IPS-18a (cell line): ENCODE measurements at regions not wholly inside any gene's neighbourhood (a gene's known extent, or its start where the extent isn't known, plus 50 kb on each side); places are given as distances from the start of the nearest gene placed in this dataset.

Experiments used
- H3K27ac ChIP-seq: one replicate; pipeline ENCODE4 v1.5.1; 2013; ENCODE audit warnings: low read length
- H3K27me3 ChIP-seq: one replicate; pipeline ENCODE4 v1.6.1; 2013; ENCODE audit warnings: mild to moderate bottlenecking, low read length; ENCODE audit not compliant: control insufficient read depth, insufficient read depth
- H3K36me3 ChIP-seq: one replicate; pipeline ENCODE4 v1.6.1; 2013; ENCODE audit warnings: low read depth, low read length; ENCODE audit not compliant: control insufficient read depth
- H3K4me1 ChIP-seq: one replicate; pipeline ENCODE4 v1.6.1; 2013; ENCODE audit warnings: low read depth, low read length; ENCODE audit not compliant: control insufficient read depth
- H3K4me3 ChIP-seq: one replicate; pipeline ENCODE4 v1.5.1; 2013; ENCODE audit warnings: low read length
- H3K9ac ChIP-seq: one replicate; pipeline ENCODE4 v1.6.1; 2013; ENCODE audit warnings: mild to moderate bottlenecking, low read length, moderate library complexity
- H3K9me3 ChIP-seq: one replicate; pipeline ENCODE4 v1.6.1; 2013; ENCODE audit warnings: low read depth, low read length; ENCODE audit not compliant: control insufficient read depth

DNA sequence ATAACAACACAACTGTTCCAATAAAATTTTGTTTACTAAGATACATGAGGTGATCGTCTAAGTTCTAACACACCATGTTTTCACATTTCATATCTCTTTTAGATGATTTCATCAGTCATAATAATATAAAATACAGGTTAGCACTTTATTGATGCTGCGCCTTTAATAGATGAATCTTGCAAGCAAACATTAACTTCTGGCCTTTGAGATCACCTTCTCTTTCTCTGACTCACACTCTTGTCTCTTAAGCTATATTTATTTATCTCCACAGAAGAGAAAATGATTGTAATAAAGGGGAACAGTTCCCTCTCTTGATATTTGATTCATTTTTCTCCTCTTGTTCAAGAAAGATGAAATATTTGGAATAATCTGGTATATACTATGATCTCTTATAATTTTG lies 603.3 kb upstream of the POU3F3 start:
- no peaks in the 10 kb centered on the region for H3K27me3 ChIP-seq
- no peaks in the 10 kb centered on the region for H3K4me1 ChIP-seq
- H3K9me3 ChIP-seq, result no peaks in the 10 kb centered on the region
- H3K27ac ChIP-seq, result no peak overlapping the region
- H3K4me3 ChIP-seq, result no peak overlapping the region
- no peak overlapping the region for H3K9ac ChIP-seq
- no peaks in the 10 kb centered on the region for H3K36me3 ChIP-seq

DNA sequence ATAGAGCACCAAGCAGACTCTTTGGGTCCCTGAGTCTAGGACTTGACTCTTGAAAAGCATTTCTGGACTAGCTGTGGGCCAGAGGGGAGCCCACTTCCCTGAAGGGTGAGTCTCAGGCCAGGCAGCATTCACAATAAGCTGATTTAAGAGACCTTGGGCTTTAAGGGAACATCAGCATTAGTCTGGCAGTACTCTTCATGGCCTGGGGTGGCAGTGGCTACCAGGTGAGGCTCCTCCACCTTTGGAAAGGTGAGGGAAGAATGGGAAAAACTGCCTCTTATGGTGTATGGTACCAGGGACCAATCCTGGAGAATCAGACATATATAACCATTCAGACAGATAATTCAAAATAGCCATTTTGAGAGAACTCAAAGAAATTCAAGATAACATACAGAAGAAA lies 599.9 kb upstream of the POU3F3 start:
- H3K4me3 ChIP-seq, result no peak overlapping the region
- H3K36me3 ChIP-seq, result no peaks in the 10 kb centered on the region
- H3K27ac ChIP-seq, result no peak overlapping the region
- no peaks in the 10 kb centered on the region for H3K9me3 ChIP-seq
- H3K27me3 ChIP-seq, result no peaks in the 10 kb centered on the region
- no peak overlapping the region for H3K9ac ChIP-seq
- H3K4me1 ChIP-seq, result no peaks in the 10 kb centered on the region

DNA sequence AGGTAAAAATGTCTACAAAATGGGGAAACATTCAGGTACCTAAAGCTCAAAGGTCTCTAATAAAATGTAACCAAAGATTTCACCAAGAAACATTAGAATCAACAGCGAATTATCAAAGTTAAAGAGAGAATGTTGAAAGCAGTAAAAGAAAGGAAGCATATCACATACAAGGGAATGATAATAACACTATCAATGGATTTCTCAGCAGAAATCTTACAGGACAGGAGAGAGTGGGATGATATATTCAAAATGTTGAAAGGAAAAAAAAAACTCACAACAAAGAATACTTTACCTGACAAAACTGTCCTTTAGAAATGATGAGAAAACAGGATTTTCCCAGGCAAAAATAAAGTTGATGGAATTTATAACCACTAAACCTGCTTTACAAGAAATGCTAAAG lies 591.2 kb upstream of the POU3F3 start:
- H3K36me3 ChIP-seq, result no peaks in the 10 kb centered on the region
- H3K9me3 ChIP-seq, result peaks cover 13% of the 10 kb centered on the region
- H3K27ac ChIP-seq, result no peak overlapping the region
- no peaks in the 10 kb centered on the region for H3K4me1 ChIP-seq
- no peak overlapping the region for H3K4me3 ChIP-seq
- H3K27me3 ChIP-seq, result no peaks in the 10 kb centered on the region
- H3K9ac ChIP-seq, result no peak overlapping the region

DNA sequence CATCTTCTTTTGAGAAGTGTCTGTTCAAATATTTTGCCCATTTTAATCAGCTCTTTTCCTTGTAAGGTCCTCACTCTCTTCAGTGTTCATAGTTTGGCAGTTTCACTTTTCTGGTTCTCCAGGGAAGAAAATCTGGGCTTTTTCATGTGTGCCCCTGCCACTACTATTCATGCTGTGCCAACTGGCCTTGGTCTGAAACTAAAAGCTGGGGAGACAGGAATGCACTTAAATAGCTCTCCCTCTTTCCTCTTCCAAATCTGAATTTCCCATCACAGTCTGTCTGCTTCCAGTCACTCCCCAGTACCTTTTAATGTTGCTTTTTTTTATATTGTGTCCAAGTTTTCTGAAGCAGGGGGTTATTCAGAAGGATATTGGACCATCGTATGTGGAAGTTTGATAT lies 574.3 kb upstream of the POU3F3 start:
- H3K27ac ChIP-seq, result no peak overlapping the region
- H3K4me3 ChIP-seq, result no peak overlapping the region
- no peak overlapping the region for H3K9ac ChIP-seq
- H3K4me1 ChIP-seq, result no peaks in the 10 kb centered on the region
- H3K36me3 ChIP-seq, result no peaks in the 10 kb centered on the region
- H3K9me3 ChIP-seq, result no peaks in the 10 kb centered on the region
- H3K27me3 ChIP-seq, result no peaks in the 10 kb centered on the region

DNA sequence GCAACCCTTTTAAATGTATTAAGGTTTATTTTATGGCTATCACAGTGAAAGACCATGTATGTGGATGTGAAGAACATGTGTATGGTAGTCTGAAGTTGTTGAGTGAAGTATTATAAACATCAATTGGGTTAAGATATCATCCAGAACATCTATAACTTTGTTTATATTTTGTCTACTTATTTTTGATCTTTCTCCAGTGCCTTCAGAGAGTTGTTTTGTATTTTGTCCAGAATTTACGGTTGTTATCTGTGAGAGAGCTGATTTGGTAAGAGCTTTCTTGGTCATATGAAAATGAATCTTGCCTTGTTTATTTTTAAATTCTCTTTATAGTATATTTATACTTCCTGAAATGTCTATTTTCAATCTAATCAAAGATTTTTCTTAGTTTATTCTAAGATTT lies 573.7 kb upstream of the POU3F3 start:
- no peaks in the 10 kb centered on the region for H3K9me3 ChIP-seq
- H3K4me3 ChIP-seq, result no peak overlapping the region
- no peaks in the 10 kb centered on the region for H3K27me3 ChIP-seq
- H3K9ac ChIP-seq, result no peak overlapping the region
- no peak overlapping the region for H3K27ac ChIP-seq
- H3K4me1 ChIP-seq, result no peaks in the 10 kb centered on the region
- no peaks in the 10 kb centered on the region for H3K36me3 ChIP-seq

DNA sequence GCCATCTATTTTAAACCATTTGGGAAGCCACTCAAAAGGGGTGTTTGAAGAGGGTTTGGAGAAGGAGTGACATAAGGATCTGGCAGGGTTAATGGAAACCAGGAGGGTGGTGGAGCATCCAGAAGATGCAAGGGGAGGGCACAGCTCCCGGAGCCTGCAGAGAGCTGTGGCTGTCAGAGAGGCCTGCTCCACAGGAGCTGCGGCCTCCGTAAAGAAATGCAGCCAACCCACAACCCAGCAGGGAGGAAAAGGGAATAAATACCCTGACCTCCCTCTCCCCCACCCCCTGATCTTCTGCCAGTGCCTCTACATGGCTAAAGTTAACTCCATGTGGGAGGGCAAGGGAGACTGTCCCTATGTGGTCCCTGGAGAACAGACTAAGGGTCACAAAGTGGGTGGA lies 567.1 kb upstream of the POU3F3 start:
- Histone ChIP-seq H3K9me3 (no peaks in the 10 kb centered on the region), H3K27me3 (no peaks in the 10 kb centered on the region), H3K4me1 (peaks cover 23% of the 10 kb centered on the region), H3K27ac (no peak overlapping the region), H3K4me3 (no peak overlapping the region), H3K36me3 (no peaks in the 10 kb centered on the region), H3K9ac (no peak overlapping the region)

DNA sequence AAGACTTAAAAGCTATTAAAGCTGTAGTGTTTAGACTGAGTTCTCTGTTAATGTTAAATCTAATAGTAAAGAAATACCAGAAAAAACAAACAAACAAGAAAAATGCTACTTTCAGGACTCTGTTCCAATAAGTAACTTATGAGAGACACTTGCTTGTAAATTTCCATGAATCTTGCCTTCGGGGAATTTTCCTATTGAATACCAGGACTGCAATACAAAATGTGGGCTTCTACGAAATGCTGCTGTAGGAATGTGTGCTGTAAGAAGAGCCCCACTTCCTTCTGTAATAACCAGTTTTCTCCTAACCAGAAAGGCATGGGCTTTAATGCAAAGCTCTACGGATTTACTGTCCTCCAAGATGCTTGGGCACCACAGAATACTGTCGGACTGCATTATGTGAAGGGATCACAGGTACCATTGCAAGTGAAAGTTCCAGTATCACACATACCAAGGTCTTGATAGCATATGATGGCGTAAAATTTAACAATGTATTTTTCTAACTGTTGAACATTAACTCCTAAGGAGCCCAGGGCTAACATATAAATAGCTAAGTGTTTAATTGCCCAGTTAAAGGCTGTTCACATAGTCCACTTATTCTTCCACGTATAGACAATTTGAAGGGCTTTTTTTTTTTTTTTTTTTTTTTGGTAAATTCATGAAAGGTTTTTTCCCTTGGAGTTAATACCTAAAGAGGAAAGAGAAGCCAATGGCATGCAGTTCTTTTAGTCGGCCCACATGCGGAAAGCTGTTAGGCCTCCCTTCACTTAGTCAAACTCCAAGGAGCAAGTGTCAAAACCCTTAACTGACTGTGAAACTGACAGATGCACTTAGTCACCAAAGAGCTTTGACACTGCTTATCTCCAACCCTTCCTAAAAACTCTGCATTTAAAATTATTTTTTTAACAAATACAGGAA lies 564.0 kb upstream of the POU3F3 start:
- H3K9ac ChIP-seq, result no peak overlapping the region
- no peak overlapping the region for H3K27ac ChIP-seq
- H3K36me3 ChIP-seq, result no peaks in the 10 kb centered on the region
- no peaks in the 10 kb centered on the region for H3K27me3 ChIP-seq
- no peaks in the 10 kb centered on the region for H3K9me3 ChIP-seq
- no peak overlapping the region for H3K4me3 ChIP-seq
- peaks cover 23% of the 10 kb centered on the region for H3K4me1 ChIP-seq

DNA sequence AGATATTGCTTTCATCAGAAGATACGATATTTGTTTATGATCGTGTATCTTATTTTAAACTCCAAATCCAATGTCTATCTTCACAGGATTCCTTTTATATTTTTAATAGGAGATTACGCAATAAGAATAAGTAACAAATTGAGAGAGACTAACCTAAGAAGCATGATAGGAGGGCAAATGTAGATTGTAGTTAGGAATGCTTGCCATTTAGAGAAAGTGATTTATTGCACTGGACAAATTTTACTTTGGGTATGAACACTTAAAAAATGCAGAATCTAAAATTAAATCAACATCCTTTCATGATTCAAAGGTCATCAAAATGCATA lies 563.4 kb upstream of the POU3F3 start:
- peaks cover 23% of the 10 kb centered on the region for H3K4me1 ChIP-seq
- H3K27ac ChIP-seq, result no peak overlapping the region
- H3K36me3 ChIP-seq, result no peaks in the 10 kb centered on the region
- no peak overlapping the region for H3K9ac ChIP-seq
- no peaks in the 10 kb centered on the region for H3K27me3 ChIP-seq
- H3K4me3 ChIP-seq, result no peak overlapping the region
- no peaks in the 10 kb centered on the region for H3K9me3 ChIP-seq

DNA sequence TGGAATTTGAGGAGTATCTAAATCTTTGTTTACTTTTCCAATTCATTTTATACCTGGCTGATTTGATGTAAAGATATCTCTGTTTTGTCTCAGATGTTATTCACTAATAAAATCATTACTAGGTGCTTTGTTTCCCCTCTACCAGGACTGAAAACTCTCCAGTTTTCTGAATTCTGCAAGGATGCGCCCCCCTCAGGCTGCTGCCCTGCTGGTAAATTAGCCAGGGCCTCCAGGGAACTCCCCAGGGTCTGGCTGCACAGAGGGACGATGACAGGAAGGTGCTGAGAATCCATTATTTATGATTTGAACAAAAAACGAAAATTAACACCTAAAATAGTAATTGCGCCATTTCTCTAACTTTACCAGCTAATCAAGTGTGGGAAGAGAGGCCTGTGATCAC lies 541.2 kb upstream of the POU3F3 start:
- Histone ChIP-seq H3K36me3 (no peaks in the 10 kb centered on the region), H3K27me3 (no peaks in the 10 kb centered on the region), H3K27ac (no peak overlapping the region), H3K9ac (no peak overlapping the region), H3K9me3 (no peaks in the 10 kb centered on the region), H3K4me1 (no peaks in the 10 kb centered on the region), H3K4me3 (no peak overlapping the region)

DNA sequence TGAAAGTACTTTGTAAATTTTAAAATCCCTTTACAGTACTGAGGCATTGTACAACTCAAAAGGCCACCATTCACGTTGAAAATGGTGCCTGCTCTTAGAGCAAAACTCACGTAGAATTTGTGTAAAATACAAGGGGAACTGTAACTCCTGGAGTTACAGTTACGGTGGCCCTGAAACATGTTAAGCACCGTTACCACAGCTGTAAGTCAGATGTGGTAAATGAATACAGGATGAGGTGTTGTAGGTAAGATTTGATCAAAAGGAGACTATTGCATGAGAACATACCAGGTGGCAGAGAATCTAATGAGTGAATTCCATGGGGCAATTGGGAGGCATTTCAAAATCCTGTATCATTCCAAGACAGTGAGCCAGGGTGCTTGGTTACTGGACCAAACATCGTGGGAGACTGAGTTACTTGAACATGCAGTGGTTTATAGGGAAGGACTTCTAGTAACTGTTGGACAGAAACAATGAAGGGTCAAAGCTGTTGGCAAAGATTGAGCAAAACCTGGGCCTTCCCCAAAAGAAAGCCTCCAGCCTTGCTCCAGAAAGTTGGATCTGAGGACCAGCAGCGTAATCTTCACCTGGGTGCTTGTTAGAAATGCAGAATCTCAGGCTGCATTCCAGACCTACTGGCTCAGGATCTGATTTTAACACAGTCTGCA lies 535.8 kb upstream of the POU3F3 start:
- no peaks in the 10 kb centered on the region for H3K36me3 ChIP-seq
- H3K4me3 ChIP-seq, result no peak overlapping the region
- H3K27me3 ChIP-seq, result no peaks in the 10 kb centered on the region
- H3K9ac ChIP-seq, result no peak overlapping the region
- H3K4me1 ChIP-seq, result no peaks in the 10 kb centered on the region
- H3K27ac ChIP-seq, result no peak overlapping the region
- H3K9me3 ChIP-seq, result no peaks in the 10 kb centered on the region

DNA sequence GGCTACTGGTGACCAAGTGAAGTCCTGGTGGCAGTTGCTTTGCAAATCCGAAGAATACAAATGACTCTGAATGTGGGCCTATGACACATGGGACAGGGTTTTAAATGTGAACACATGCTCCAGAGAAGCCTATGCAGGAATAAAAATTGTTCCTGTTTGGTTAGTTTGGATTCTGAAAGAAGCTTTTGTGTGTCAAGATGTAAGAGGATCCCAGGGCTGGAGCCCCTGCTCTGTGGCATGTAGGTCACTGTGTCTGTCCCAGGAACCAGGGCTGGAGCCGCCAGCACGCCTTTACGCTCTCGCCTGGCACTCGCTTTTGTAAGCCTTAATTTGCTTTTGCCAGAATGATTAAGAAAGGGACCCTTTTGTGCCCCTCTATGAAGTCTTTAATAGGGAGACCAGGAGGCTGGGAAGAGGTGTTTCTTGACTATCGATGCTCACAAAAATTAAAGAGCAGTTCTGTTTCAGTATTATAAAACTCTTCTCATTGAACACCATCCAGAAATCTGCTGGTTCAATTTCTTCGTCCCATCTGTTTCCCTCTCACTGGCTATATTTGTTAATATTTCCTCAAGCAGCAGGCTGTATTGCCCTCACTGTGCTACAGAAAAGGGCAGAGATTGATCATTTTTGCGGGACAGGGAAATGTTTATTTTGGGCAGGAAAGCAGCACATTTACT lies 532.7 kb upstream of the POU3F3 start:
- Histone ChIP-seq H3K9me3 (no peaks in the 10 kb centered on the region), H3K27me3 (no peaks in the 10 kb centered on the region), H3K9ac (no peak overlapping the region), H3K36me3 (no peaks in the 10 kb centered on the region), H3K4me3 (no peak overlapping the region), H3K4me1 (no peaks in the 10 kb centered on the region), H3K27ac (no peak overlapping the region)
